ENCODE measurements at regions not wholly inside any gene's neighbourhood (a gene's known extent, or its start where the extent isn't known, plus 50 kb on each side); places are given as distances from the start of the nearest gene placed in this dataset.

DNA sequence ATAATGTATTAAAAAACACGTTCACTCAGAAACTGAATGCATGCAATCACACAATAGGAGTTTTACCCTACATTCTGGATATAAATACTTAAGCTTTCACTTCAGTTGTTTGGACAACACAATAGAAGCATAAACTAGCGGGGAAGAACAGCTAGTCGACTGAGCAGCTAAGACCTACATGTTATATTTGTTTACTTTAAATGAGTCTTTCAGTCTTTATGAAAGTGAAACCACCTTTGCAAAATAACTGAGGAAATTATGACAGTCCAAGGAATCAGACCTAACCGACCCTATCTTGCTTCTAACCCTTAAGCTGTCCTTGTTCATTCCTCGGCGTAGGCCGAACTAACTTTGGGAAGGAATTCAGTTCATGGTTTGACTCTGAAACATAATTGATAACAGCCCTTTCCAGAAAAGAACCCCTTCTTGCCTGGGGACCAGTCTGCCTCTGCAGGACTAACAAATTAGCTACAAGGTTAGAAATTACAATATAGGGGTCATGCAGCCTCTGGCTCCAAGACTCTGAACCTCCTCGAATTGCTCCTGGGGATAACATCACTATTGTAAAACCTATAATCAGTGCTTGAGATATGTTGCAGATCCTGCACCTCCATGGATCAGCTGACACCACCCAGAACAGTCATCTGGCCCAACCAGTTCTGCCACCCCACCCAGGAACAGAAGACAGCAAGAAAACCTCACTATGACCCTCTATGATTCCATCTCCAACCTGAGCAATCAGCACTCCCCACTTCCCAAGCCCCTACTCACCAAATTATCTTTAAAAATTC is 185.1 kb upstream of the KLF6 start:
- TF ChIP-seq, protein P1, sequence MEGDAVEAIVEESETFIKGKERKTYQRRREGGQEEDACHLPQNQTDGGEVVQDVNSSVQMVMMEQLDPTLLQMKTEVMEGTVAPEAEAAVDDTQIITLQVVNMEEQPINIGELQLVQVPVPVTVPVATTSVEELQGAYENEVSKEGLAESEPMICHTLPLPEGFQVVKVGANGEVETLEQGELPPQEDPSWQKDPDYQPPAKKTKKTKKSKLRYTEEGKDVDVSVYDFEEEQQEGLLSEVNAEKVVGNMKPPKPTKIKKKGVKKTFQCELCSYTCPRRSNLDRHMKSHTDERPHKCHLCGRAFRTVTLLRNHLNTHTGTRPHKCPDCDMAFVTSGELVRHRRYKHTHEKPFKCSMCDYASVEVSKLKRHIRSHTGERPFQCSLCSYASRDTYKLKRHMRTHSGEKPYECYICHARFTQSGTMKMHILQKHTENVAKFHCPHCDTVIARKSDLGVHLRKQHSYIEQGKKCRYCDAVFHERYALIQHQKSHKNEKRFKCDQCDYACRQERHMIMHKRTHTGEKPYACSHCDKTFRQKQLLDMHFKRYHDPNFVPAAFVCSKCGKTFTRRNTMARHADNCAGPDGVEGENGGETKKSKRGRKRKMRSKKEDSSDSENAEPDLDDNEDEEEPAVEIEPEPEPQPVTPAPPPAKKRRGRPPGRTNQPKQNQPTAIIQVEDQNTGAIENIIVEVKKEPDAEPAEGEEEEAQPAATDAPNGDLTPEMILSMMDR (IDR thresholded peaks at IDR 0.05 in 2 of 3, conservative IDR thresholded peaks at IDR 0.05 in 1 of 3; ENCODE audit: insufficient read depth in 2 of 3, low read depth in 1 of 3, low read length in 3 of 3): no peak
- TF ChIP-seq YY1 (IDR thresholded peaks at IDR 0.05; ENCODE audit: borderline replicate concordance in 1 of 3, control insufficient read depth in 1 of 3, extremely low read depth in 1 of 3, insufficient read depth in 3 of 3, insufficient read length in 1 of 3, insufficient replicate concordance in 2 of 3, low read depth in 1 of 3, low read length in 2 of 3): no peak
- no peak for TF ChIP-seq TCF3 (CRISPR knock-in tag; IDR thresholded peaks at IDR 0.05)
- TF ChIP-seq, protein P2, sequence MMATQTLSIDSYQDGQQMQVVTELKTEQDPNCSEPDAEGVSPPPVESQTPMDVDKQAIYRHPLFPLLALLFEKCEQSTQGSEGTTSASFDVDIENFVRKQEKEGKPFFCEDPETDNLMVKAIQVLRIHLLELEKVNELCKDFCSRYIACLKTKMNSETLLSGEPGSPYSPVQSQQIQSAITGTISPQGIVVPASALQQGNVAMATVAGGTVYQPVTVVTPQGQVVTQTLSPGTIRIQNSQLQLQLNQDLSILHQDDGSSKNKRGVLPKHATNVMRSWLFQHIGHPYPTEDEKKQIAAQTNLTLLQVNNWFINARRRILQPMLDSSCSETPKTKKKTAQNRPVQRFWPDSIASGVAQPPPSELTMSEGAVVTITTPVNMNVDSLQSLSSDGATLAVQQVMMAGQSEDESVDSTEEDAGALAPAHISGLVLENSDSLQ (IDR thresholded peaks at IDR 0.05): no peak
- TF ChIP-seq BRD4 (IDR thresholded peaks at IDR 0.05): no peak
- TF ChIP-seq ZNF384 (IDR thresholded peaks at IDR 0.05; ENCODE audit: low read depth, low read length): no peak
- TF ChIP-seq RFX5 (IDR thresholded peaks at IDR 0.05; ENCODE audit: low read depth, low read length): no peak
- TF ChIP-seq, protein P3, sequence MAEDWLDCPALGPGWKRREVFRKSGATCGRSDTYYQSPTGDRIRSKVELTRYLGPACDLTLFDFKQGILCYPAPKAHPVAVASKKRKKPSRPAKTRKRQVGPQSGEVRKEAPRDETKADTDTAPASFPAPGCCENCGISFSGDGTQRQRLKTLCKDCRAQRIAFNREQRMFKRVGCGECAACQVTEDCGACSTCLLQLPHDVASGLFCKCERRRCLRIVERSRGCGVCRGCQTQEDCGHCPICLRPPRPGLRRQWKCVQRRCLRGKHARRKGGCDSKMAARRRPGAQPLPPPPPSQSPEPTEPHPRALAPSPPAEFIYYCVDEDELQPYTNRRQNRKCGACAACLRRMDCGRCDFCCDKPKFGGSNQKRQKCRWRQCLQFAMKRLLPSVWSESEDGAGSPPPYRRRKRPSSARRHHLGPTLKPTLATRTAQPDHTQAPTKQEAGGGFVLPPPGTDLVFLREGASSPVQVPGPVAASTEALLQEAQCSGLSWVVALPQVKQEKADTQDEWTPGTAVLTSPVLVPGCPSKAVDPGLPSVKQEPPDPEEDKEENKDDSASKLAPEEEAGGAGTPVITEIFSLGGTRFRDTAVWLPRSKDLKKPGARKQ (CRISPR knock-in tag; IDR thresholded peaks at IDR 0.05): no peak

All from K562 (cell line).